ENCODE measurements at regions not wholly inside any gene's neighbourhood (a gene's known extent, or its start where the extent isn't known, plus 50 kb on each side); places are given as distances from the start of the nearest gene placed in this dataset.

DNA sequence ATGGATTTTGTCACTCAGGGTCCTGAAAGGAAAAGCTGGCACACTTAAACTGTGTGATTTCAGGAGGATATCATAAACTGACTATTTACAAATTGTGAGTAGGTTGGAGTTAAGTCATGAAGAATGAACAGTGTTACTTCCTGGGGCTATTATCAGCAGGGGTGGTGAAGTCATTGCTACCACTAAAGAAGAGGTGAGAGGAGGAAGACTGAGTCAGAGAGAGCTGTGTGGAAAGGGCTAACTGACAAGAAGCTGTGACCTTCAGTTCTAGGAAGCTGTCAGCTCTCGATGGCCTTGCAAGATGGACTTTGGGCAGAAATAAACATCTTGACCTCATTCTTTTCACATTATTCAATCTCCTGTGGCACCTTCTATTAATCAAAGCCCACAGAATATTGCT is 72.3 kb upstream of the STARD4 start:
- peak; percentile 65 for DNase-seq (ENCODE audit: low spot score)

GRCh38 chr5:111583758-111584203 is 71.4 kb upstream of the STARD4 start:
- H3K4me3 ChIP-seq: no peak overlapping the region
- no peak for TF ChIP-seq EZH2 (IDR thresholded peaks at IDR 0.05; ENCODE audit: borderline replicate concordance)
- TF ChIP-seq CTCF (IDR thresholded peaks at IDR 0.05; ENCODE audit: poor library complexity): no peak
- no peak for TF ChIP-seq EZH2phosphoT487 (IDR thresholded peaks at IDR 0.05; ENCODE audit: low read depth, severe bottlenecking, unreplicated experiment)
- DNase-seq (ENCODE audit: low spot score): no peak
- WGBS (ENCODE audit: low lambda C conversion rate, missing lambda C conversion rate): 57% methylated on average over 4 of the region's 4 CpGs
- H3K4me2 ChIP-seq: no peak overlapping the region
- H4K20me1 ChIP-seq (ENCODE audit: insufficient read depth, poor library complexity, severe bottlenecking): no peaks in the 10 kb centered on the region
- no peaks in the 10 kb centered on the region for H3K27me3 ChIP-seq
- H3K79me2 ChIP-seq: no peaks in the 10 kb centered on the region
- H3K27ac ChIP-seq: peak overlapping the region; percentile 42
- H3K36me3 ChIP-seq (replicated peaks; ENCODE audit: insufficient read depth, low read depth): no peaks in the 10 kb centered on the region
- no peaks in the 10 kb centered on the region for H3K9me3 ChIP-seq (ENCODE audit: low read depth)
- no peak overlapping the region for H2AFZ ChIP-seq
- no peaks in the 10 kb centered on the region for H3K9me2 ChIP-seq (replicated peaks; ENCODE audit: insufficient read depth)
- H3K4me1 ChIP-seq (ENCODE audit: insufficient read depth): peaks cover 10% of the 10 kb centered on the region

More for the DNA sequence above, 72.3 kb upstream of the STARD4 start:
- Histone ChIP-seq H3K27me3 (no peaks in the 10 kb centered on the region), H3K9me3 (ENCODE audit: low read depth) (no peaks in the 10 kb centered on the region), H4K20me1 (ENCODE audit: insufficient read depth, poor library complexity, severe bottlenecking) (no peaks in the 10 kb centered on the region), H2AFZ (no peak overlapping the region), H3K4me1 (ENCODE audit: insufficient read depth) (peaks cover 10% of the 10 kb centered on the region), H3K4me2 (no peak overlapping the region), H3K27ac (peak overlapping the region; percentile 35), H3K9me2 (replicated peaks; ENCODE audit: insufficient read depth) (no peaks in the 10 kb centered on the region), H3K36me3 (replicated peaks; ENCODE audit: insufficient read depth, low read depth) (no peaks in the 10 kb centered on the region), H3K79me2 (no peaks in the 10 kb centered on the region), H3K4me3 (no peak overlapping the region)
- WGBS (ENCODE audit: low lambda C conversion rate, missing lambda C conversion rate): 55% methylated on average over 1 of the region's 1 CpG
- TF ChIP-seq EZH2phosphoT487 (IDR thresholded peaks at IDR 0.05; ENCODE audit: low read depth, severe bottlenecking, unreplicated experiment) (no peak), CTCF (IDR thresholded peaks at IDR 0.05; ENCODE audit: poor library complexity) (no peak)

GRCh38 chr5:111582993-111583601 is 70.8 kb upstream of the STARD4 start:
- DNase-seq (ENCODE audit: low spot score): peak; percentile 28
- WGBS (ENCODE audit: low lambda C conversion rate, missing lambda C conversion rate): 46% methylated on average over 4 of the region's 4 CpGs
- peak overlapping the region; percentile 1 for H3K4me2 ChIP-seq
- no peaks in the 10 kb centered on the region for H4K20me1 ChIP-seq (ENCODE audit: insufficient read depth, poor library complexity, severe bottlenecking)
- no peaks in the 10 kb centered on the region for H3K9me3 ChIP-seq (ENCODE audit: low read depth)
- peaks cover 10% of the 10 kb centered on the region for H3K4me1 ChIP-seq (ENCODE audit: insufficient read depth)
- H3K79me2 ChIP-seq: no peaks in the 10 kb centered on the region
- H3K27me3 ChIP-seq: no peaks in the 10 kb centered on the region
- H3K9me2 ChIP-seq (replicated peaks; ENCODE audit: insufficient read depth): no peaks in the 10 kb centered on the region
- H3K27ac ChIP-seq: peak overlapping the region; percentile 42
- TF ChIP-seq EZH2phosphoT487 (IDR thresholded peaks at IDR 0.05; ENCODE audit: low read depth, severe bottlenecking, unreplicated experiment) (peak; percentile 53), CTCF (IDR thresholded peaks at IDR 0.05; ENCODE audit: poor library complexity) (no peak)
- no peak overlapping the region for H3K4me3 ChIP-seq
- no peak overlapping the region for H2AFZ ChIP-seq
- no peaks in the 10 kb centered on the region for H3K36me3 ChIP-seq (replicated peaks; ENCODE audit: insufficient read depth, low read depth)

All from hepatocyte (in vitro differentiated cells).